ENCODE measurements at regions not wholly inside any gene's neighbourhood (a gene's known extent, or its start where the extent isn't known, plus 50 kb on each side); places are given as distances from the start of the nearest gene placed in this dataset.

GRCh38 chr14:83247924-83248639, 1714.4 kb upstream of the SEL1L start:
- H3K27ac ChIP-seq = no peak overlapping the region
- H3K4me1 ChIP-seq (replicated peaks) = no peaks in the 10 kb centered on the region
- H3K9me3 ChIP-seq = no peaks in the 10 kb centered on the region
- no peaks in the 10 kb centered on the region for H3K36me3 ChIP-seq
- H3K27me3 ChIP-seq (replicated peaks; ENCODE audit: insufficient read depth) = no peaks in the 10 kb centered on the region
- intact Hi-C loops (cut with DNase I) = no loop called here
- TF ChIP-seq POLR2A (IDR thresholded peaks at IDR 0.05) (no peak), CTCF (IDR thresholded peaks at IDR 0.05) (no peak), POLR2AphosphoS5 (IDR thresholded peaks at IDR 0.05) (no peak)
- no peak overlapping the region for H3K4me3 ChIP-seq
- WGBS = 87% methylated on average over 5 of the region's 5 CpGs
- no peak for DNase-seq (ENCODE audit: low spot score)

DNA sequence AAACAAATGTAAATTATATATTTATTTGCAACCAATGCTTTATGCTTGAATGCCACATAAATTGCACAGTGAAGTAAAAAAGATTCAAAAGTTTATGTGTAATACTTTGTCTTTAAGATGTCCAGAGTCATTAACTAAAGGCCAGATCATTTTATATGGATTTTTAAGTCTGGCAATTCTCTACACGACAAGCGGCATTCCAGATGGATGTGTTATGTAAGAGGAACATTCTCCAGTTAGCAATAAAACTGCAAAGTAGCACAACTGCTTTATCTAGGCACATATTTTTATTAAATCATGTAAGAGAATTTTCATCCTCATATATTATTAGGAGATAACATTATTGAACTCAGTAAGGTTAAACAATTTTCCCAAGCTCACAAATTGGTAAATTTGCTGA, 1717.7 kb upstream of the SEL1L start:
- no peak overlapping the region for H3K4me3 ChIP-seq
- TF ChIP-seq POLR2A (IDR thresholded peaks at IDR 0.05) = no peak
- no peak for TF ChIP-seq CTCF (IDR thresholded peaks at IDR 0.05)
- TF ChIP-seq POLR2AphosphoS5 (IDR thresholded peaks at IDR 0.05) = no peak
- intact Hi-C loops (cut with DNase I) = no loop called here
- H3K4me1 ChIP-seq (replicated peaks) = no peaks in the 10 kb centered on the region
- DNase-seq (ENCODE audit: low spot score) = no peak
- H3K27me3 ChIP-seq (replicated peaks; ENCODE audit: insufficient read depth) = no peaks in the 10 kb centered on the region
- no peaks in the 10 kb centered on the region for H3K36me3 ChIP-seq
- H3K9me3 ChIP-seq = no peaks in the 10 kb centered on the region
- 63% methylated on average over 2 of the region's 2 CpGs for WGBS
- no peak overlapping the region for H3K27ac ChIP-seq

- intact Hi-C loops (cut with DNase I) = no loop called here
- H3K36me3 ChIP-seq = no peaks in the 10 kb centered on the region
- TF ChIP-seq POLR2A (IDR thresholded peaks at IDR 0.05) (no peak), CTCF (IDR thresholded peaks at IDR 0.05) (no peak), POLR2AphosphoS5 (IDR thresholded peaks at IDR 0.05) (no peak)
- H3K27ac ChIP-seq = no peak overlapping the region
- no peak for DNase-seq (ENCODE audit: low spot score)
- H3K4me3 ChIP-seq = no peak overlapping the region
- no peaks in the 10 kb centered on the region for H3K4me1 ChIP-seq (replicated peaks)
- no peaks in the 10 kb centered on the region for H3K9me3 ChIP-seq
- WGBS = 33% methylated on average over 2 of the region's 2 CpGs
- H3K27me3 ChIP-seq (replicated peaks; ENCODE audit: insufficient read depth) = no peaks in the 10 kb centered on the region
These were observed 1720.2 kb upstream of the SEL1L start for GRCh38 chr14:83253870-83254269.

GRCh38 chr14:83255015-83255726, 1721.5 kb upstream of the SEL1L start:
- Histone ChIP-seq H3K36me3 (no peaks in the 10 kb centered on the region), H3K4me1 (replicated peaks) (no peaks in the 10 kb centered on the region), H3K27ac (no peak overlapping the region), H3K9me3 (no peaks in the 10 kb centered on the region), H3K27me3 (replicated peaks; ENCODE audit: insufficient read depth) (no peaks in the 10 kb centered on the region), H3K4me3 (no peak overlapping the region)
- intact Hi-C loops (cut with DNase I) = no loop called here
- 87% methylated on average over 2 of the region's 2 CpGs for WGBS
- TF ChIP-seq POLR2A (IDR thresholded peaks at IDR 0.05) (no peak), POLR2AphosphoS5 (IDR thresholded peaks at IDR 0.05) (no peak), CTCF (IDR thresholded peaks at IDR 0.05) (no peak)
- no peak for DNase-seq (ENCODE audit: low spot score)

DNA sequence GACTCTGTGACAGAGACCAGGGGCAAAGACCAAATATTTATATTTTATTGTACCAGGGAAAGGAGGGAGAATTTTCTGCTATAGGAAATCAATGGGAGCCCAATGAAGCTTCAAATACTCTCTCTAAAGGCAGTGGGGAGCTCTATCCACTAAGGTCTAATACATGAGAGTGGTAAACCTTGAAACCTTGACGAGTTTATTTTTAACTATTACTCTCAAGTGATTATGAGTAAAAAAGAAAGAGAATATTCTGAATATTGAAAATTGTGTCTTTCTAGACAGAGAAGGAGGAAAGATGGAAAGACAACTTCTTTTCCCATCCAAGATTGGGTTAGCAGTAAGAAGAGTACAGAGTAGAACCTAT, 1722.1 kb upstream of the SEL1L start:
- 100% methylated on average over 1 of the region's 1 CpG for WGBS

More for the DNA sequence above, 1722.1 kb upstream of the SEL1L start:
- Histone ChIP-seq H3K4me1 (replicated peaks) (no peaks in the 10 kb centered on the region), H3K27me3 (replicated peaks; ENCODE audit: insufficient read depth) (no peaks in the 10 kb centered on the region), H3K4me3 (no peak overlapping the region), H3K27ac (no peak overlapping the region), H3K36me3 (no peaks in the 10 kb centered on the region), H3K9me3 (no peaks in the 10 kb centered on the region)
- DNase-seq (ENCODE audit: low spot score) = no peak
- intact Hi-C loops (cut with DNase I) = no loop called here
- no peak for TF ChIP-seq POLR2AphosphoS5 (IDR thresholded peaks at IDR 0.05)
- no peak for TF ChIP-seq CTCF (IDR thresholded peaks at IDR 0.05)
- no peak for TF ChIP-seq POLR2A (IDR thresholded peaks at IDR 0.05)

Measured in prostate gland (tissue), 2 donors.